ENCODE measurements at regions not wholly inside any gene's neighbourhood (a gene's known extent, or its start where the extent isn't known, plus 50 kb on each side); places are given as distances from the start of the nearest gene placed in this dataset.
"Not testable (repeated sequence)": the region's sequence is repeated elsewhere in the genome, so short reads cannot be mapped to it uniquely, and the experiment has no call there.

DNA sequence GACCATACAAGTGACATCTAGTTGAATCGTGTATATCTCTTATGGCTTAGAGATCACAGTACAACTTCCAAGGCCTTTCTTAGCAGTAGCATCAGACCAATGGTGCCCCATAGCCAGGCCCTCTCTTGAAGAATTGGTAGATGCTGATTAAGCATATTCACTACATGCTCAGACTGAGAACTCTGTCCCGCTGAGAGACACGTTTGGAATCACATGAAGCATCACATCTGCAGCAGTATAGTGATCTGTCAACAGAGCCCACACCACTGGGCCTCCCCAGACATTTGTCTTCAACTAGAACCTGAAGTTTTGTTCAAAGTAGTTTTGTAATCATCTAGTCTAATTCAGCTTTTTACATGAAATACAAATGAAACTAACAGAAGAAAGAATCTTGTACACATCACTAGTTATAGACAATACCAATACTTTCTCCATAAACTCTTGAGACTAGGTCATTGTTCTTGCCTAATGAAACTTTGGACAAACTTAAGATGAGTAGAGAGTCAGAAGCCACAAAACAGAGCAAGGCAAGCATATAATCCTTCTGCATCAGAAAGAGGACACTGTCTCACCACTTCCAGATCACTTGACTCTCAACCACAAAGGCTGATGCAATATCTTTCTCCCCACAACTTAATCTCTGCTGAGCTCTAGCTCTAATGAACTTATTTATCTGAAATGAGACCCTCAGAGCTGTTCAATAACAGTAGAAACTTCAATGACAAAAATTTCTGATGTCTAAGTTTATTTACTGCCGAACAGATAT lies 182.7 kb downstream of the TBX18 start:
- no peak for DNase-seq (ENCODE audit: low read depth, low spot score)

GRCh38 chr6:84579404-84579803 lies 185.0 kb downstream of the TBX18 start:
- DNase-seq (ENCODE audit: low read depth, low spot score): no peak

- no peak for DNase-seq (ENCODE audit: low read depth, low spot score)
These were observed 188.4 kb downstream of the TBX18 start for GRCh38 chr6:84576029-84576428.

- no peak for DNase-seq (ENCODE audit: low read depth, low spot score)
These were observed 189.1 kb downstream of the TBX18 start for GRCh38 chr6:84575264-84575663.

GRCh38 chr6:84569882-84570281 lies 194.5 kb downstream of the TBX18 start:
- DNase-seq (ENCODE audit: low read depth, low spot score): no peak

GRCh38 chr6:84568971-84569370 lies 195.4 kb downstream of the TBX18 start:
- no peak for DNase-seq (ENCODE audit: low read depth, low spot score)

- DNase-seq (ENCODE audit: low read depth, low spot score): not testable (repeated sequence)
These were observed 198.7 kb downstream of the TBX18 start for GRCh38 chr6:84565718-84566117.

GRCh38 chr6:84560436-84561390 lies 203.7 kb downstream of the TBX18 start:
- DNase-seq (ENCODE audit: low read depth, low spot score): no peak

DNA sequence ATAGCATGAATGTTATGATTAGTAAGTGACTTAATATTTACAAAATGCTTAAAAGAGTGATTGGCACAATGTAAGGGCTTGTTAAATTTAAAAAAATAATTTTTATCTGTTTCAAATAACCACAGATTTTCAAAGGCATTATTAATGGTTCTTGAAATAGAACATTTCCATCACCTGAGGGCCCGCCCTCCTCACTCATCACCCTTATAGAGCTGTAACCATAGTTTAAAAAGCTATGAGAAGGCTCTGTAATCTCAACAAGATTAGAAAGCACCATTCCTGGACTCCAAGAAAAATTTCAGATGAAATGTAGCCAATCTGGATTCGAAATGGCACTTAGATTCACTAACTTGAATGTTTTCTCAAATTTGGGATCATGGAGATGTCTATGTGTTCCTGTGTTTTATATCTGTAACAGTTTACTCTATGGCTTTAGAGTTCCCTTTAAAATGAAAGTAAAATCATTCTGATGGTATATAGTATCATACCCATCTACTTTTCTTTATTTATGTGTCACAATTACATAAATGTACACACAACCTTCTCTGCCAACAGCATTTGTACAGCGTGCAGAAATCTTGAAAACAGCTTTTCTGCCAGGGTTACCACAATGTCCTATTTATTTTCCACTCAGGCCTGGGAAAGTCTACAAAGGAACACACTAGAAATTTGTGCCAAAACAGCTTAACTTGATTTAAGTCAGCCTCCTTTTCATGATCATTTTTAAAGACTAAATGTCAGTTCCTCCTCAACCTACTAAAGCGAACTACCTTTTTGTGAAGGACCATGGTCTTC lies 207.7 kb downstream of the TBX18 start:
- no peak for DNase-seq (ENCODE audit: low read depth, low spot score)

- DNase-seq (ENCODE audit: low read depth, low spot score): no peak
These were observed 209.7 kb downstream of the TBX18 start for GRCh38 chr6:84554706-84555105.

GRCh38 chr6:84554074-84554473 lies 210.3 kb downstream of the TBX18 start:
- no peak for DNase-seq (ENCODE audit: low read depth, low spot score)

DNA sequence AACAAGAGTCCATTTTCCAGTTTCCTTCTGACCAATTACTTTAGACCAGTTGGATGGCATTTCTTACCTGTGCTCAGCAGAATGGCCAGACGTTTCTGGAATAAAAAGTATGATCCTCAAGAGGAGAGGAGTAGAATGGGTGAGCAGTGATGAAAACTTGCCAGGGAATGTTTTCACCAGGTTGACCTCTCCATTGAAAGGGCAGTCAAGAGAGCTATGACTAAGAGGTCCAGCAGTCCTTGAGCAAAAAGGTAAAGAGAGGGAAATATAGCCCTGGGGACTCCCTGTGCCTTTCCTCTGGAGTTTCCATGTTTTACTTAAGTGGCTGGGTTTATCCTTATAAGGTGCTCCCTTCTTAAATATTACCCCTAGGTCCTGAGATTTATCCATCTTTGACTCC lies 210.9 kb downstream of the TBX18 start:
- DNase-seq (ENCODE audit: low read depth, low spot score): no peak

DNA sequence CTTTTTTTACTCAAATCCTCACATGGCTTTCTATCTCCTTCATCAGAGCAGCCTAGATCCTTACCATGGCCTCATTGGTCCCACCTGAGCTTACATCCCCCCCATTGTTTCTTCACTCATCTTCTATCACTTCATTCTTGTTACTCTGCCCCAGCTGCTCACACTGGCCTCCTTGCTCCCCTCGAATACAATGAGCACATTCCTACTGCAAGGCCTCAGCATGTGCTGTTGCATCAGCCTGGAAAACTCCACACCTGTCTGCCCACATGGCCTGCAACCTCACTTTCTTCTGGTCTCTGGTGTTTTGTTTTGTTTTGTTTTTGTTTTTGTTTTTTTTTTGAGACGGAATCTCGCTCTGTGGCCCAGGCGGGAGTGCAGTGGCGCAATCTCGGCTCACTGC lies 212.6 kb downstream of the TBX18 start:
- no peak for DNase-seq (ENCODE audit: low read depth, low spot score)

DNA sequence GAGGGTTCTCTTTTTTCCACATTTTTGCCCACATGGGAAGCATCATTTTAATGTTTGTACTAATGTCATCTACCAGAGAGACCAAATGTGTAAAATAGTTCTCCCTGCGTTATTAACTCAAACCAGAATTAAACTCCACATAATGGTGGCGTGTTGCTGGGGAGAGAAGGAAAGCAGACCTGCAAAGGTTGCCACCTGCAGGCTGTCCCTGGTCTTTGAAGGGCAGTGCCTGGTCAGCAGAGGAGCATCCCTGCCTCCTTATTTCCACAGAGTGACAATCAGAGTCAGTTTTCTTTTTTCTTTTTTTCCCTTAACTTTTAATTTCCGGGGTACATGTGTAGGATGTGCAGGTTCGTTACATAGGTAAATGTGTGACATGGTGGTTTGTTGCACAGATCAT lies 214.5 kb downstream of the TBX18 start:
- DNase-seq (ENCODE audit: low read depth, low spot score): no peak

GRCh38 chr6:84547341-84547801 lies 217.0 kb downstream of the TBX18 start:
- DNase-seq (ENCODE audit: low read depth, low spot score): no peak

DNA sequence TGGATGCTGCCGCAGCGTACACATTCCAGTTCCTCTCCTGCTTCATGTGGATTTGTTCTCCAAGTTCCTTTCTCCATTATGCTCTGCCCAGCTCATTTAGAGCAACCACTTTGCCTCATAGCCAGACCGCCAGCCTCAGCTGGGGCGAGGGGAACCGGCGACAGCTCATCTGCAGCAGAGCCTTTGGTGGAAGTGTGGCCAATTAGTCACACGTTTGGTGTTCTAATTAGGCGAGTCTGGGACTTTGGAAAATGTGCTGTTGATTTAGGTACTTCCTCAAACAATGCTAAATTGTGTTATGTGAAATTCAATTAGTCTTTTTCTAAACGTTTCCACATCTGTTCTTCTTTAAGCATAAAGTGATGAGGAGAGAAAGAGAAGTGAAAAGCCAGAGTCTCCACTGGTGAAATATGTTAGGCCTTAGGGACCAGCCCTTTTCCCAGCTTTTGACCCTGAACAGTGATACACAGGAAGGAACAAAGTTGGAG lies 217.9 kb downstream of the TBX18 start:
- no peak for DNase-seq (ENCODE audit: low read depth, low spot score)

- no peak for DNase-seq (ENCODE audit: low read depth, low spot score)
These were observed 225.1 kb downstream of the TBX18 start for GRCh38 chr6:84539122-84539856.

DNA sequence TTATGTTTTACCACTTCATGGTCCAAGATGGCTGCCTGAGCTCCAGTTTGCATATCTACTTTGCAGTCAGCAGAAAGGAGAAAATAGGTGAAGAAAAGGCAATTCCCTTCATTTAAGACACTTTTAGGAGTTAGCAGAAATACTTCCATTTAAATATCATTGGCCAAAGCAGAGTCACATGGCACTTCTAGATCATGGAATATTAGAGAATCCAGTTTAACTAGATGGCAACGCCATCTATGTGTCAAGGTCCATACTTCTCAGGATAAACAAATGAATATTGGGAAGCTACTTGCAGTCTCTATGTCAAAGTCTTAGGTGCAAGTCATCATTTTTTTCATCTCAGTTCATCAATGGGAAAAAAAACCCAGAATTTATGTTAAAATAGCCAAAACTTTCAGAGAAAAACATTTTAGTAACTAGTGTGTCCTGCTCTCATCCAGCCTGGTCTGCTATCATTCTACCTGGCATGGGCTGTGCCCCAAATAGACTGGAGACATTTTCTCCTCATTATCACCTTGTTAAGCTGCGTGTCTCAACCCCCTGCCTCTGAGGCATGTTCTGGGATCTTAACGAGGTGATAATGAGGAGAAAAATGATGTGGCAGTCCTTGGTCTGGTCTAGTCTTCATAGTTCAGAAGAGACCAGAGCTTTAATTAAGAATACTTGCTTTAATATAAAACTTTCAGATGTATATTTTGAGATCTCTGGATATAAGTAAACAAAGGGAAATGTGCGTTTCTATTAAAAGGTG lies 227.3 kb downstream of the TBX18 start:
- no peak for DNase-seq (ENCODE audit: low read depth, low spot score)

- no peak for DNase-seq (ENCODE audit: low read depth, low spot score)
These were observed 236.2 kb downstream of the TBX18 start for GRCh38 chr6:84528201-84528600.

- no peak for DNase-seq (ENCODE audit: low read depth, low spot score)
These were observed 237.8 kb downstream of the TBX18 start for GRCh38 chr6:84526631-84527030.

All from smooth muscle cell of the brain vasculature (primary cell).